Fibroblast of mammary gland (primary cell): ENCODE measurements at regions not wholly inside any gene's neighbourhood (a gene's known extent, or its start where the extent isn't known, plus 50 kb on each side); places are given as distances from the start of the nearest gene placed in this dataset.
"Not testable (repeated sequence)": the region's sequence is repeated elsewhere in the genome, so short reads cannot be mapped to it uniquely, and the experiment has no call there.

ENCODE experiments used
- DNase-seq: peaks from one replicate; pipeline ENCODE4 v3.0.0-alpha.2; 2010; ENCODE audit warnings: low read depth
- H3K4me3 ChIP-seq: 2 replicates; pipeline ENCODE4 v1.5.1; 2011; ENCODE audit warnings: low read depth, mild to moderate bottlenecking, low read length, moderate library complexity; ENCODE audit not compliant: control insufficient read depth
- TF ChIP-seq, protein P1 (sequence below): conservative IDR thresholded peaks from 2 replicates; pipeline ENCODE4 v1.5.1; 2011; ENCODE audit warnings: low read depth, low read length, inconsistent platforms; ENCODE audit not compliant: control insufficient read depth, insufficient read depth

DNA sequence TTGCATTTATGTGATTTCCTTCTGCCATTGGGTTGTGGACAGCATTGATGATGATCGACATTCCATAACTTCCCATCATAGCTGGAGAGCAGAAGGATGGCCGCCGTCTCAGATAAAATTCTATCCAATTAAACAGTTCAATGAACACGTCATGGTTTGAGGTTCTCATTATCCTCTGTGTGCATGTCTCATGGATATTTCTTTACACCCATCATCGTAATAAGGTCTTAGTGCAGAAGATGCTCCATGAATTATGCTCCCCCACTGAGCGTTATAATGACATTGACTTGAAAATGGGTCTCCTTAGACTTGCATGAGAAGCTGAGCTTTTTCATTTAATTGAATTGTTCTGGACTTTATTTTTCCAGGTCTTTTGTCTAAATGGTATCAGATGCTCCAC is 92.1 kb downstream of the TRIM42 start:
- no peak overlapping the region for H3K4me3 ChIP-seq
- DNase-seq, result no peak
- TF ChIP-seq, protein P1, sequence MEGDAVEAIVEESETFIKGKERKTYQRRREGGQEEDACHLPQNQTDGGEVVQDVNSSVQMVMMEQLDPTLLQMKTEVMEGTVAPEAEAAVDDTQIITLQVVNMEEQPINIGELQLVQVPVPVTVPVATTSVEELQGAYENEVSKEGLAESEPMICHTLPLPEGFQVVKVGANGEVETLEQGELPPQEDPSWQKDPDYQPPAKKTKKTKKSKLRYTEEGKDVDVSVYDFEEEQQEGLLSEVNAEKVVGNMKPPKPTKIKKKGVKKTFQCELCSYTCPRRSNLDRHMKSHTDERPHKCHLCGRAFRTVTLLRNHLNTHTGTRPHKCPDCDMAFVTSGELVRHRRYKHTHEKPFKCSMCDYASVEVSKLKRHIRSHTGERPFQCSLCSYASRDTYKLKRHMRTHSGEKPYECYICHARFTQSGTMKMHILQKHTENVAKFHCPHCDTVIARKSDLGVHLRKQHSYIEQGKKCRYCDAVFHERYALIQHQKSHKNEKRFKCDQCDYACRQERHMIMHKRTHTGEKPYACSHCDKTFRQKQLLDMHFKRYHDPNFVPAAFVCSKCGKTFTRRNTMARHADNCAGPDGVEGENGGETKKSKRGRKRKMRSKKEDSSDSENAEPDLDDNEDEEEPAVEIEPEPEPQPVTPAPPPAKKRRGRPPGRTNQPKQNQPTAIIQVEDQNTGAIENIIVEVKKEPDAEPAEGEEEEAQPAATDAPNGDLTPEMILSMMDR, result no peak

DNA sequence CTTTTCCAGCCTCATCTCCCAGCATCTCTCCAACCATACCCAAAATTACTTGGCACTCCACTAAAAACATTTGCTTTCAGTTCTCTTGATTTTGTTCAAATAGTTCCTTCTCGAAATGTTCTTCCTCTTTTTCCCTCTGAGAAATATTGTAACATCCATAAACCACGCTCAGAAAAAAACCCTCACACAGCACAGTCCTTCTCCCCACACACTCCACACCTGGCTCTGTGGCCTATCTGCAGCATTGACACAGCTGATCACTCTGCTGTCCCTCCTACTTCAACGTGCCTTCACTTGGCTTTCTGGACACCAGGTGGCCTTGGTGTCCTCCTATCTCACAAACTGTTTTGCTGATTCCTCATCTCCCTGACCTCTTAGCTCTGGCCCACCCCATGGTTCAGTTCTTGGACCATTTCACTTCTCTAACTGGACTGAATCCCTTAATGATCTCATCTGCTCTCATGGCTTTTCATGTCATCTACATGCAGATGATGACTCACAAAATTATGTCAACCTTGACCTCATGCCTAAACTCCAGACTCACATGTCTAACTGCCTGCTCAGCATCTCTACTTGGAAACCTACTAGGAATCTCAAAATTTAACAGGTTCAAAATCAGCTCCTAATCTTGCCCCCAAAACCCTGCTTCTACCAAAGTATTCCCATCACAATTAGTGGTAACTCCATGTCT is 93.3 kb downstream of the TRIM42 start:
- peak; percentile 40 for DNase-seq

DNA sequence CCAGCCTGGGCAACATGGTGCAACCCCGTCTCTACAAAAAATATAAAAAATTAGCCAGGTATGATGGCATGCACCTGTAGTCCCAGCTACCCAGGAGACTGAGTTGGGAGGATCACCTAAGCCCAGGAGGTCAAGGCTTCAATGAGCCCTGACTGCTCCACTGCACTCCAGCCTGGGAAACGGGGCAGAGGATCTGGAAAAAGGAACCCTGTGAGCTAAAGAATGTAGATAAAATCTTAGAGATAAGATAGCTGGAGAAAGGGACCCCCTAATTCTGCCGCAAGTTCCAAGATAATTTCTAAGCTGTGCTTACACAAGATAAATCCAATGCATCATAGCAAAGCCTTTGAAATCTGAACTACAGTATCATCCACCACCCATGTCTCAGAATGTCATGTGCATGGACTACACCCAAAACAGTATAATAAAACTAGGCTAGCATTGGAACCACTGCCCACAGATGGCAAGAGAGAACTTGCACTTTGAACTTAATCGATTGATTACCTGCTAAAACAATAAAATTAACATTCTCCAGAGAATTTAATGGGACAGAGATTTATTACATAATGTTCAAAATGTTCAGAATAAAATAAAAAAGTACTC is 99.9 kb downstream of the TRIM42 start:
- no peak for DNase-seq
- TF ChIP-seq, protein P1, result no peak
- no peak overlapping the region for H3K4me3 ChIP-seq

More for the DNA sequence above, 93.3 kb downstream of the TRIM42 start:
- no peak overlapping the region for H3K4me3 ChIP-seq
- TF ChIP-seq, protein P1, result no peak

DNA sequence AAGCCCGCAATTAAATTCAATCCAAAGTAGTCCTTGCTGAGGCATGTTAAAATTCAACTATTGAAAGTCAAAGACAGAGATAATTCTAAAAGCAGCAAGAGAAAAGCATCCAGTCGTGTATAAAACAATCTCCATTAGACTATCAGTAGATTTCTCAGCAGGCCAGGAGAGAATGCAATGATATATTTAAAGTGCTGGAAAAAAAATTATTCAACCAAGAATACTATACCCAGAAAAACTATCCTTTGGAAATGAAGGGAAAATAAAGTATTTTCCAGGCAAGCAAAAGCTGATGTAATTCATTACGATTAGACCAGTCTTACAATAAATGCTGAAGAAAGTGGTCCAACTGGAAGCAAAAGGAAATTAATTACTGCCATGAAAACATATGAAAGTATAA is 113.5 kb downstream of the TRIM42 start:
- no peak overlapping the region for H3K4me3 ChIP-seq
- DNase-seq, result no peak
- TF ChIP-seq, protein P1, result no peak

DNA sequence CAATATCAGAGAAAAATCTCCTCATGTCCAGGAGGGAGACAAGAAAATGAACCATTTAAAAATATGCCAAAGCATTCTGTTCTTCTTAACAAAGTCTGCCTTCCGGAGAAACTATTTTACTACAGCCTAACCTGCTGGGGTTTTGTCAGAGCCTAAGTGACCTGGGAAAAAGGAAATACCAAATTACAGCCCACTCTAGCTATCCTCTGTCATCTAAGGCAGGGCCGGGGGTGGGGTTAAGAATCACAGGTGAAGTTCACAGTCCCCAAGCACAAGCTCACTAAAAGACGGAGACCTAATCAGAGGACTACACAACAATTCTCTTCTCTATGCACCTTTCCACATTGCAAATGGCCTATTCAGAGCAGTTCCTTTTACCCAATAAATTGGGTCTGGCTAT is 116.6 kb downstream of the TRIM42 start:
- H3K4me3 ChIP-seq, result no peak overlapping the region
- TF ChIP-seq, protein P1, result no peak

DNA sequence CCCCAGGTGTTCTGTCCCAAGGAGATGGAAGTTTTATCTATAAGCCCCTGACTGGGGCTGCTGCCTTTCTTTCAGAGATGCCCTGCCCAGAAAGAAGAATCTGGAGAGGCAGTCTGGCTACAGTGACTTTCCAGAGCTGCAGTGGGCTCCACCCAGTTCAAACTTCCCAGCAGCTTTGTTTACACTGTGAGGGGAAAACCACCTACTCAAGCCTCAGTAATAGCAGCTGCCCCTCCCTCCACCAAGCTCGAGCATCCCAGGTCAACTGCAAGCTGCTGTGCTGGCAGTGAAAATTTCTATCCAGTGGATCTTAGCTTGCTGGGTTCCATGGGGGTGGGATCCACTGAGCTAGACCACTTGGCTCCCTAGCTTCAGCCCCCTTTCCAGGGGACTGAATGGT is 125.0 kb downstream of the TRIM42 start:
- not testable (repeated sequence) for DNase-seq, H3K4me3 ChIP-seq

More for the DNA sequence above, 116.6 kb downstream of the TRIM42 start:
- DNase-seq, result no peak

DNA sequence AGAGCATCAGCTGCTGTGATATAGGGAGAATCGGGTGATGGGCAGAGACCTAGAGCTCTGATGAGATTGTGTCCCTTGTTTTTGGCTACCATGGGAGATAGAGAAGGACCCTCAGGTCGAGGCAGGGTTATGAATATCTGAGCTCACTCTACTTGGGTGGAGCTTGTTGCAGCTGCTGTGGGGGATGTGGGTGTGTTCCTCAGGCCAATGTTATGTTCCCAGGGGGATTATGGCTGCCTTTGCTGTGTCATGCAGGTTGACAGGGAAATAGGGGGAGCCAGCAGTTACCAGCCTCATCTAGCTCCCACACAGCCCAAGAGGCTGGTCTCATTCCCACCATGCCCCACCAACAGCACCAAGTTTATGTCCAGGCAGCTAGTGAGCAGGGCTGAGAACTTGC is 131.5 kb downstream of the TRIM42 start:
- TF ChIP-seq, protein P1, result no peak
- no peak for DNase-seq
- no peak overlapping the region for H3K4me3 ChIP-seq
